ENCODE measurements at regions not wholly inside any gene's neighbourhood (a gene's known extent, or its start where the extent isn't known, plus 50 kb on each side); places are given as distances from the start of the nearest gene placed in this dataset.

DNA sequence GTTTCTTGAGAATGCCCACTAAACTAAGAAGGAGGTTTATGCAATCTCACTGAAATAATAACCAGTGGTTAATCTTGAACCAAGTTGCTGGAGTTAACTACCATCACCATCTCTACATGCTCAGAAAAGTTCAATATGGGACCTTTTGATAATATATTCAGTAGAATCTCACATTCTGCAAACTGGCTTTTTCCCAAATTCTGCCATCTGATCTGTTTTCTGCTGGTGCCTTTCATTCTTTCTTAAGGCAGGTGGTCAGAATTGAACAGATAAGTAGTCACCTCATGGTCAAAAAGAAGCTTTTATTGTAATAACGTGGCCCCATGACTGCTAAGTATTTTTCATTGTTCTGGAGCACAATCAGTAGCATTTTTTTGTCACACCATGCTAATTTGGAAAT lies 229.0 kb upstream of the GK2 start:
- TF ChIP-seq, protein P1, sequence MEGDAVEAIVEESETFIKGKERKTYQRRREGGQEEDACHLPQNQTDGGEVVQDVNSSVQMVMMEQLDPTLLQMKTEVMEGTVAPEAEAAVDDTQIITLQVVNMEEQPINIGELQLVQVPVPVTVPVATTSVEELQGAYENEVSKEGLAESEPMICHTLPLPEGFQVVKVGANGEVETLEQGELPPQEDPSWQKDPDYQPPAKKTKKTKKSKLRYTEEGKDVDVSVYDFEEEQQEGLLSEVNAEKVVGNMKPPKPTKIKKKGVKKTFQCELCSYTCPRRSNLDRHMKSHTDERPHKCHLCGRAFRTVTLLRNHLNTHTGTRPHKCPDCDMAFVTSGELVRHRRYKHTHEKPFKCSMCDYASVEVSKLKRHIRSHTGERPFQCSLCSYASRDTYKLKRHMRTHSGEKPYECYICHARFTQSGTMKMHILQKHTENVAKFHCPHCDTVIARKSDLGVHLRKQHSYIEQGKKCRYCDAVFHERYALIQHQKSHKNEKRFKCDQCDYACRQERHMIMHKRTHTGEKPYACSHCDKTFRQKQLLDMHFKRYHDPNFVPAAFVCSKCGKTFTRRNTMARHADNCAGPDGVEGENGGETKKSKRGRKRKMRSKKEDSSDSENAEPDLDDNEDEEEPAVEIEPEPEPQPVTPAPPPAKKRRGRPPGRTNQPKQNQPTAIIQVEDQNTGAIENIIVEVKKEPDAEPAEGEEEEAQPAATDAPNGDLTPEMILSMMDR (IDR thresholded peaks at IDR 0.05): no peak
- TF ChIP-seq POLR2A (IDR thresholded peaks at IDR 0.05) (no peak), EP300 (IDR thresholded peaks at IDR 0.05) (no peak)

Measured in tibial nerve (tissue), 4 donors.